Natural killer cell (primary cell): ENCODE measurements at regions not wholly inside any gene's neighbourhood (a gene's known extent, or its start where the extent isn't known, plus 50 kb on each side); places are given as distances from the start of the nearest gene placed in this dataset.

Experiments
- ATAC-seq, 3 donors: fragments of 150-1000 bp in 2 of 3; fragments of 200-7000 bp in 1 of 3; cut with Tn5 transposase; 1 replicate in 1 of 3; 2 replicates in 2 of 3; pipeline ENCODE4 v1.10.0; 2021; ENCODE audit warnings: mild to moderate bottlenecking in 2 of 3, moderate library complexity in 2 of 3
- DNase-seq, 2 donors: peaks; one replicate each; pipeline versions ENCODE4 v3.0.0 to v3.0.0-alpha.2; 2013 to 2021; ENCODE audit warnings: mixed read lengths in 1 of 2
- H3K27ac ChIP-seq: one replicate; pipeline ENCODE4 v1.5.1; 2013; ENCODE audit warnings: mild to moderate bottlenecking, low read length
- H3K27me3 ChIP-seq: one replicate; pipeline ENCODE4 v1.6.1; 2013; ENCODE audit warnings: low read length; ENCODE audit not compliant: control insufficient read depth, insufficient read depth
- H3K36me3 ChIP-seq: one replicate; pipeline ENCODE4 v1.6.1; 2013; ENCODE audit warnings: low read length; ENCODE audit not compliant: control insufficient read depth, insufficient read depth
- H3K4me1 ChIP-seq: one replicate; pipeline ENCODE4 v1.6.1; 2013; ENCODE audit warnings: low read length; ENCODE audit not compliant: control insufficient read depth, insufficient read depth
- H3K4me3 ChIP-seq: one replicate; pipeline ENCODE4 v1.5.1; 2013; ENCODE audit warnings: low read length
- H3K9me3 ChIP-seq: one replicate; pipeline ENCODE4 v1.6.1; 2013; ENCODE audit warnings: low read length; ENCODE audit not compliant: control insufficient read depth, insufficient read depth
- H3K27ac Mint-ChIP-seq, 2 donors: one replicate each; pipeline ENCODE4 v1.8.0; 2022; ENCODE audit warnings: mild to moderate bottlenecking in 2 of 2, mixed read lengths in 2 of 2, moderate library complexity in 1 of 2
- H3K27me3 Mint-ChIP-seq, 2 donors: one replicate each; pipeline ENCODE4 v1.8.0; 2022; ENCODE audit warnings: low read depth in 2 of 2, mixed read lengths in 2 of 2
- H3K36me3 Mint-ChIP-seq: one replicate; pipeline ENCODE4 v1.8.0; 2022; ENCODE audit warnings: mixed read lengths
- H3K4me1 Mint-ChIP-seq, 2 donors: one replicate each; pipeline ENCODE4 v1.8.0; 2022; ENCODE audit warnings: mixed read lengths in 2 of 2
- H3K4me3 Mint-ChIP-seq: one replicate; pipeline ENCODE4 v1.8.0; 2022; ENCODE audit warnings: mild to moderate bottlenecking, moderate library complexity, mixed read lengths
- H3K9me3 Mint-ChIP-seq, 2 donors: one replicate each; pipeline ENCODE4 v1.8.0; 2022; ENCODE audit warnings: mixed read lengths in 2 of 2
- CTCF ChIP-seq: fragments of 200-600 bp; IDR thresholded peaks from one replicate; pipeline ENCODE4 v1.8.0; 2022; ENCODE audit warnings: antibody characterized with exemption
- WGBS: methylation state at CpG from one replicate; pipeline ENCODE4 v1.1.7; 2013; ENCODE audit warnings: missing lambda C conversion rate; ENCODE audit not compliant: insufficient coverage; 5-methylcytosine and 5-hydroxymethylcytosine counted together
- intact Hi-C: fragments of 100-400 bp; cut with micrococcal nuclease; formaldehyde crosslinking; loops from one replicate; pipeline ENCODE4 v1.14.2; 2022

DNA sequence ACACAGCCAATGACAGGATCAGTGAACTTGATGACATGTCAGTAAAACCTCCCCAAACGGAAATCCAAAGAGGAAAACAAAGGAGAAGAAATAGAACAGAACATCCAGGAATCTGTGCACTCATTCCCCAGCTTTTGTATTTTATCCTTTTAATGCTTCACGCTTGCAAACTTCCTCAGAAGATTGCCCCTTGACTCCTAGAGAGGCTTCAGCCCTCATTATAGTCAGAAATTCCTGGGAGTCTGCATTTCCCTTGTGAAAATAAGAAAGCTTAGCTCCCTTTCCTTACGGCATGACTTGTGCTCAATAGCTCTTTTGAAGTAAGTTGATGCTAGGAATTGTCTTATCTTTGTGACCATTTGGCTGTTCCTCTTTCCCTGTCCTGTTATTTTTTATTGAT, 313.6 kb upstream of the OPRM1 start:
- peaks cover 5 to 8% of the 10 kb centered on the region in 2 donors for H3K9me3 Mint-ChIP-seq
- H3K4me1 Mint-ChIP-seq, result no peaks in the 10 kb centered on the region
- no peaks in the 10 kb centered on the region for H3K4me1 ChIP-seq
- H3K9me3 ChIP-seq, result no peaks in the 10 kb centered on the region
- DNase-seq (no peak), ATAC-seq (no peak)
- H3K27me3 ChIP-seq, result no peaks in the 10 kb centered on the region
- no peak overlapping the region for H3K4me3 ChIP-seq
- intact Hi-C loops, result no loop called here
- H3K4me3 Mint-ChIP-seq, result no peak overlapping the region
- H3K36me3 ChIP-seq, result no peaks in the 10 kb centered on the region
- no peak overlapping the region for H3K27ac ChIP-seq
- H3K27me3 Mint-ChIP-seq, result no peaks in the 10 kb centered on the region
- no peak for TF ChIP-seq CTCF
- no peaks in the 10 kb centered on the region for H3K36me3 Mint-ChIP-seq
- no peak overlapping the region for H3K27ac Mint-ChIP-seq
- WGBS, result 39% methylated on average over 3 of the region's 3 CpGs

DNA sequence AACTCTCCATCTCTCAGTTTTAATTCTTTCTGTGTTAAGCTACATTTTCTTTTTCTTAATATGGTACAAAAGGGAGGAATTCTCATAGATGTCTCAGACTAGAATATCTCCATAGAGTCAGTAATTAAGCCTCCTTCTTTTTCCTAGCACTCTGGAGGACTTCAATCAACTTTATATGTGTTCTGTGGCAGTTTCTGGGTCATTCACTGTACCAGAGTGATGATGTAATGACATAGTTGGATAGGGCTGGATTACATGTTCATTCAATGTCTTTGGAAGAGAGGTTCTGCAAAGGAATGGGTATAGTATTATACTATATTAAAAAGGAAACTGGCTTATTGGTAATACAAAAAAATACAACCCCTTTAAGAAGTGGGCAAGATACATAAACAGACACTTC, 318.3 kb upstream of the OPRM1 start:
- H3K36me3 Mint-ChIP-seq, result no peaks in the 10 kb centered on the region
- Histone ChIP-seq H3K27me3 (no peaks in the 10 kb centered on the region), H3K36me3 (no peaks in the 10 kb centered on the region), H3K4me3 (no peak overlapping the region), H3K27ac (no peak overlapping the region), H3K9me3 (no peaks in the 10 kb centered on the region), H3K4me1 (no peaks in the 10 kb centered on the region)
- H3K27me3 Mint-ChIP-seq, result no peaks in the 10 kb centered on the region
- DNase-seq, result no peak
- no peaks in the 10 kb centered on the region for H3K4me1 Mint-ChIP-seq
- H3K9me3 Mint-ChIP-seq, result peaks cover 5 to 21% of the 10 kb centered on the region in 2 donors
- ATAC-seq, result no peak
- TF ChIP-seq CTCF, result no peak
- intact Hi-C loops, result no loop called here
- H3K27ac Mint-ChIP-seq, result no peak overlapping the region
- H3K4me3 Mint-ChIP-seq, result no peak overlapping the region

DNA sequence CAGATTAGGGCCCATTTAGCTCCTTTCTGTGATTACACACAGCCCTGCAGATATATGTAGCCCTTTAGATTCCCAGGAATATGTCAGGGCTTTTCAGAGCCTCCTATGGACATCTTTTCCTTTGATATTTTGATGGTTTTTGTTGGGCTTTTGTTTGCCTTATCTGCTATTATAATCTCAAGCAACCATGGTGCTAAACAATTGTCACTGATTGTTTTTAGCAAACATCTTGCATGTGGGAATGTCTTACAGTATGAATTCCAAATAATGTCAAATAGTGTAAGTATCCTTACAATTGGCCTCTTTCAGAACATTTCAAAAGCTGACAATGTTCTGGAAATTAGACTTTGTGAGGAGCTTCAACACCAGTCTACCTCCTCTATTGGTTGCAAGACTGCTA, 333.6 kb upstream of the OPRM1 start:
- Mint-ChIP-seq H3K9me3 (peaks cover 4 to 13% of the 10 kb centered on the region in 2 donors), H3K36me3 (no peaks in the 10 kb centered on the region), H3K27ac (no peak overlapping the region), H3K4me3 (no peak overlapping the region), H3K27me3 (no peaks in the 10 kb centered on the region), H3K4me1 (no peaks in the 10 kb centered on the region)
- DNase-seq, result no peak
- Histone ChIP-seq H3K36me3 (no peaks in the 10 kb centered on the region), H3K4me1 (no peaks in the 10 kb centered on the region), H3K27ac (no peak overlapping the region), H3K9me3 (no peaks in the 10 kb centered on the region), H3K27me3 (no peaks in the 10 kb centered on the region), H3K4me3 (no peak overlapping the region)
- no peak for ATAC-seq
- no peak for TF ChIP-seq CTCF
- intact Hi-C loops, result no loop called here

DNA sequence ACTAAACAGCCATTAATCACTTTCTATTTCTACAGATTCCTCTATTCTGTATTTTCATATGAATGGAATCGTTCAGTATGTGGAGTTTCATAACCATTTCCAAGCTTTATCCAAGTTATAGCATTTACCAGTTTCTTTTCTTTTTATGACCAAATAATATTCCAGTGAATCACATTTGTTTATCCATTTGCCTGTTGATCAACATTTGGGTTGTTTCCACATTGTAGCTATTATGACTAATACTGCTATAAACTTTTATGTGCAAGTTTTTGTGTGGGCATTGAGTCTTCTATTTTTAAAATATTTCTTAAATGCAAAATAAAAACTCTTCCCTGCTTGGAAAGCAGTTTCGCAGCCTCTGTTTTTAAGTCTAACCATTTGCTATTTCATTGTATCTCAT, 336.4 kb upstream of the OPRM1 start:
- ATAC-seq, result no peak
- Histone ChIP-seq H3K4me1 (no peaks in the 10 kb centered on the region), H3K27me3 (no peaks in the 10 kb centered on the region), H3K36me3 (no peaks in the 10 kb centered on the region), H3K4me3 (no peak overlapping the region), H3K9me3 (no peaks in the 10 kb centered on the region), H3K27ac (no peak overlapping the region)
- H3K4me1 Mint-ChIP-seq, result no peaks in the 10 kb centered on the region
- H3K27me3 Mint-ChIP-seq, result no peaks in the 10 kb centered on the region
- no peaks in the 10 kb centered on the region for H3K36me3 Mint-ChIP-seq
- H3K4me3 Mint-ChIP-seq, result no peak overlapping the region
- WGBS, result 94% methylated on average over 2 of the region's 2 CpGs
- peaks cover 2 to 9% of the 10 kb centered on the region in 2 donors for H3K9me3 Mint-ChIP-seq
- H3K27ac Mint-ChIP-seq, result no peak overlapping the region
- intact Hi-C loops, result no loop called here
- no peak for TF ChIP-seq CTCF
- no peak for DNase-seq
